GM23248 (cell line): ENCODE measurements at regions not wholly inside any gene's neighbourhood (a gene's known extent, or its start where the extent isn't known, plus 50 kb on each side); places are given as distances from the start of the nearest gene placed in this dataset.

ENCODE experiments used
- DNase-seq: peaks from one replicate; pipeline ENCODE4 v3.0.0-alpha.2; 2015
- H2AFZ ChIP-seq: fragments of 200-600 bp; sonication (generic); 2 replicates; pipeline ENCODE4 v1.6.1; 2016; ENCODE audit warnings: antibody characterized with exemption
- H3F3A ChIP-seq: fragments of 200-600 bp; sonication (generic); 2 replicates; pipeline ENCODE4 v1.6.1; 2016; ENCODE audit warnings: mild to moderate bottlenecking, antibody characterized with exemption, mixed run types; ENCODE audit not compliant: insufficient read depth
- H3K27ac ChIP-seq: fragments of 200-600 bp; sonication (generic); 2 replicates; pipeline ENCODE4 v1.5.1; 2016; ENCODE audit warnings: mild to moderate bottlenecking
- H3K27me3 ChIP-seq: fragments of 200-600 bp; sonication (generic); replicated peaks from 2 replicates; pipeline ENCODE4 v1.6.1; 2016; ENCODE audit warnings: mild to moderate bottlenecking; ENCODE audit not compliant: insufficient read depth
- H3K36me3 ChIP-seq: fragments of 200-600 bp; sonication (generic); 2 replicates; pipeline ENCODE4 v1.6.1; 2016; ENCODE audit warnings: low read depth, mild to moderate bottlenecking
- H3K4me1 ChIP-seq: fragments of 200-600 bp; sonication (generic); 2 replicates; pipeline ENCODE4 v1.6.1; 2016; ENCODE audit warnings: mild to moderate bottlenecking; ENCODE audit not compliant: insufficient read depth
- H3K4me2 ChIP-seq: fragments of 200-600 bp; sonication (generic); one replicate; pipeline ENCODE4 v1.6.1; 2016; ENCODE audit warnings: mild to moderate bottlenecking; ENCODE audit not compliant: unreplicated experiment
- H3K4me3 ChIP-seq: fragments of 200-600 bp; sonication (generic); 2 replicates; pipeline ENCODE4 v1.5.1; 2016; ENCODE audit warnings: mild to moderate bottlenecking
- H3K79me2 ChIP-seq: fragments of 200-600 bp; sonication (generic); 2 replicates; pipeline ENCODE4 v1.6.1; 2016; ENCODE audit warnings: mild to moderate bottlenecking; ENCODE audit not compliant: insufficient read depth
- H3K9ac ChIP-seq: fragments of 200-600 bp; sonication (generic); 2 replicates; pipeline ENCODE4 v1.6.1; 2016; ENCODE audit warnings: mild to moderate bottlenecking
- H3K9me2 ChIP-seq: fragments of 200-600 bp; sonication (generic); 2 replicates; pipeline ENCODE4 v1.6.1; 2016; ENCODE audit warnings: mixed run types, mild to moderate bottlenecking, moderate library complexity; ENCODE audit not compliant: insufficient read depth
- H3K9me3 ChIP-seq: fragments of 200-600 bp; sonication (generic); one replicate; pipeline ENCODE4 v1.6.1; 2017; ENCODE audit warnings: low read depth
- H4K20me1 ChIP-seq: fragments of 200-600 bp; sonication (generic); 2 replicates; pipeline ENCODE4 v1.6.0; 2016; ENCODE audit not compliant: insufficient read depth
- EZH2 ChIP-seq: fragments of 200-600 bp; sonication (generic); IDR thresholded peaks from 2 replicates; pipeline ENCODE4 v1.6.1; 2018; ENCODE audit warnings: antibody characterized with exemption, mild to moderate bottlenecking; ENCODE audit not compliant: insufficient read depth, poor library complexity, severe bottlenecking
- EZH2phosphoT487 ChIP-seq: fragments of 200-600 bp; sonication (generic); IDR thresholded peaks from 2 replicates; pipeline ENCODE4 v1.6.1; 2018; ENCODE audit warnings: antibody characterized with exemption, moderate library complexity, mild to moderate bottlenecking, low read depth; ENCODE audit not compliant: insufficient read depth
- WGBS, 2 experiments: methylation state at CpG; one replicate each; pipeline ENCODE4 v1.1.6; 2015 to 2017; ENCODE audit warnings: low lambda C conversion rate in 2 of 2, low coverage in 1 of 2; ENCODE audit errors: missing lambda C conversion rate in 2 of 2; 5-methylcytosine and 5-hydroxymethylcytosine counted together
- in situ Hi-C: fragments of 300-500 bp; cut with MboI; formaldehyde crosslinking; loops from 2 replicates; pipeline ENCODE4 v1.15.0; 2020

DNA sequence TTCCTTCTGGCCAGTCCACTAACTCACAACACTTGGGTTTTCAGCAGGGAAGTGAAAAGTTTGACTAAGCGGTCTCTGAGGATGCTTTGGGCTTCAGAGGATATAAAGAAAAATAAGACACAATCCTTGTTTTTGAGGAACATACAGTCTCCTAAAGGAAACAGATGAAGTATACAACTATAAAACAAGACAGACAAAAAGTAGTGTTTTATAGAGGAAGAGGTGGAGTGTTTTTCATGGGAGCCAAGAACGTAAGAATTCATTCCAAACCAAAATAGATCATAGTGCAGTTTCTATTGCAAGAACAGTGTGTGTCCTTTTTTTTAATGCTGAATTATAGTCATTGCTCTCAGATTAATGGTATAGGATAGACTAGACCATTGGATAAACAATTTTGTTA lies 586.9 kb upstream of the BRINP1 start:
- in situ Hi-C loops: loop anchor here (25.0 kb wide), 1 partner anchor 394 kb away; no protein-coding TSS in a partner anchor
- 21% methylated on average over 2 of the region's 2 CpGs for WGBS, 2 experiments
- no peaks in the 10 kb centered on the region for H3K79me2 ChIP-seq
- no peaks in the 10 kb centered on the region for H3K9me3 ChIP-seq
- peak overlapping the region; percentile 38 for H3K4me3 ChIP-seq
- H3K4me1 ChIP-seq: peaks cover 66% of the 10 kb centered on the region
- TF ChIP-seq EZH2 (no peak), EZH2phosphoT487 (no peak)
- no peaks in the 10 kb centered on the region for H4K20me1 ChIP-seq
- H3K9me2 ChIP-seq: no peaks in the 10 kb centered on the region
- peak overlapping the region; percentile 64 for H2AFZ ChIP-seq
- no peak for DNase-seq
- no peaks in the 10 kb centered on the region for H3K27me3 ChIP-seq
- peak overlapping the region; percentile 41 for H3K27ac ChIP-seq
- peak overlapping the region; percentile 13; the same call in 1 of the 2 replicates for H3K9ac ChIP-seq
- no peaks in the 10 kb centered on the region for H3K36me3 ChIP-seq
- peak overlapping the region; percentile 62 for H3K4me2 ChIP-seq
- peaks cover 32% of the 10 kb centered on the region; the same call in 1 of the 2 replicates for H3F3A ChIP-seq

DNA sequence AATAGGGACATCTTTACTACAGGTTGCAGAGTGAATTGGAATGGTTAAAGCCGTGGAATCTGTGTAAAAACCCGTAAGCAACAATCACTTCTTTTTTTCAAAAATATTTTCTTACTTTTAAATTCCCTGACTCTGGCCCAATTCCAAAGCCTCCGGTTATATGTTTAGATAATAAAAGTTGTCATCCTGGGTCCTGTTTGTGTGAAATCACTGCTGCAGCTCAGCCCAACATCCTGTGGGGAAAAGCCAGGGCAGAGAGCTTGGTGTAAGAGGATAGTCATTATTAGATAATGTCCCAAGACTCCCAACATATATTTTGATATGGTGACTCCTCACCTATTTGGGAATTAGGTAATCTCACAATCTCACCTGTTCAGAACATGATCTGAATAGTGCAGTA lies 586.0 kb upstream of the BRINP1 start:
- Histone ChIP-seq H3K9me3 (no peaks in the 10 kb centered on the region), H3K36me3 (no peaks in the 10 kb centered on the region), H3K27ac (peak overlapping the region; percentile 41), H4K20me1 (no peaks in the 10 kb centered on the region), H3K4me2 (peak overlapping the region; percentile 62), H3F3A (peaks cover 39% of the 10 kb centered on the region), H3K4me3 (peak overlapping the region; percentile 38; the same call in 1 of the 2 replicates), H3K79me2 (no peaks in the 10 kb centered on the region), H3K9me2 (no peaks in the 10 kb centered on the region), H3K4me1 (peaks cover 73% of the 10 kb centered on the region), H3K9ac (peak overlapping the region; percentile 13; the same call in 1 of the 2 replicates), H2AFZ (peak overlapping the region; percentile 64), H3K27me3 (no peaks in the 10 kb centered on the region)
- whole genome bisulfite sequencing, 2 experiments: 20 to 36% methylated on average over 3 of the region's 3 CpGs
- peak; percentile 66 for DNase-seq
- in situ Hi-C loops: loop anchor here (25.0 kb wide), 1 partner anchor 393 kb away; no protein-coding TSS in a partner anchor
- TF ChIP-seq EZH2 (no peak), EZH2phosphoT487 (no peak)

DNA sequence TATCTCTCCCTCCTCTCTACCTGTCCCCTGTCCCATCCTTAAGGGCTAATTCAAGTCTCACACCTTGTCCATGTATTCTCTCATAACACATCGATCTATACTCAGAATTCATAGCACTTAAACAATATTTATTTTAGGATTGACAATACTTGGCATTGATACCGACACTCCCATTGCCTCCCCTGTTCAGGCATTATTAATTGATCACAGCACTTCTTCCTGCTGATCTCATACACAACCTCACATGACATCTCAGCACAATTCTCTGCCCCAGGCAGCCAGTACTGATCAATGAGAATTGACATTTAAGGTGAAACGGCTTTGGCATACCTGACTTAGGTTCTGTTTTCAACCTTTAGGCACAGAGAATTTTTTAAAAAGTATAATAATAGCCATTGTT lies 582.4 kb upstream of the BRINP1 start:
- TF ChIP-seq EZH2phosphoT487 (no peak), EZH2 (no peak)
- DNase-seq: peak; percentile 33
- Histone ChIP-seq H3K27ac (peak overlapping the region; percentile 83), H3K36me3 (no peaks in the 10 kb centered on the region), H3K79me2 (no peaks in the 10 kb centered on the region), H3K9me3 (no peaks in the 10 kb centered on the region), H3K4me1 (peaks cover 60% of the 10 kb centered on the region), H3K9ac (peak overlapping the region; percentile 24; the same call in 1 of the 2 replicates), H3K9me2 (peaks cover 6% of the 10 kb centered on the region; the same call in 1 of the 2 replicates), H3K4me3 (peak overlapping the region; percentile 19; the same call in 1 of the 2 replicates), H2AFZ (peak overlapping the region; percentile 46; the same call in 1 of the 2 replicates), H4K20me1 (no peaks in the 10 kb centered on the region), H3F3A (peaks cover 46% of the 10 kb centered on the region), H3K27me3 (no peaks in the 10 kb centered on the region), H3K4me2 (peak overlapping the region; percentile 69)
- 23 to 24% methylated on average over 3 of the region's 3 CpGs for WGBS, 2 experiments
- in situ Hi-C loops: loop anchor here (25.0 kb wide), 1 partner anchor 389 kb away; no protein-coding TSS in a partner anchor

DNA sequence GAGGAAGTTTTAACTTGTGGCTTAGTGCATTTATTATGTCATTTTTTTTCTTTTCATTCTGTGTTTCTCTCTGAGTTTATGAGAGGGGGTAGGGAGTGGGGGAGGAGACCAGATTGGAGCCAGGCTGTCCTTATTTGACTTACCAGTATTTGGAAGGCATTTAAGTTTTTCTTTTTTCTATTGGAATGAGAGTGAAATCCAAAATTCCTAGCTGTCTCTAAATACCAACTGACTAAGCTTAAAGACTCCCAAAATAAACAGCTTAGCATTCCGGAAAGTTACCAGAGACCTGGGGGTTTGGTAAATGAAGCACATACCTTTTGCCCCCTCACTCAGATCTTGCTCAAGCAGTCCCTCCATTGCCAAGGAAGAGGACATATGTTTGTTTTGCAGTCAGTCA lies 581.9 kb upstream of the BRINP1 start:
- H3K27me3 ChIP-seq: no peaks in the 10 kb centered on the region
- peaks cover 58% of the 10 kb centered on the region for H3K4me1 ChIP-seq
- H3K27ac ChIP-seq: peak overlapping the region; percentile 83
- TF ChIP-seq EZH2 (no peak), EZH2phosphoT487 (no peak)
- peak; percentile 84 for DNase-seq
- peaks cover 6% of the 10 kb centered on the region; the same call in 1 of the 2 replicates for H3K9me2 ChIP-seq
- H3K9ac ChIP-seq: peak overlapping the region; percentile 24; the same call in 1 of the 2 replicates
- in situ Hi-C loops: loop anchor here (25.0 kb wide), 1 partner anchor 389 kb away; no protein-coding TSS in a partner anchor
- 0% methylated on average over 1 of the region's 1 CpG for WGBS, 2 experiments
- H4K20me1 ChIP-seq: no peaks in the 10 kb centered on the region
- peaks cover 41% of the 10 kb centered on the region for H3F3A ChIP-seq
- H2AFZ ChIP-seq: peak overlapping the region; percentile 46; the same call in 1 of the 2 replicates
- no peaks in the 10 kb centered on the region for H3K79me2 ChIP-seq
- no peaks in the 10 kb centered on the region for H3K9me3 ChIP-seq
- no peaks in the 10 kb centered on the region for H3K36me3 ChIP-seq
- peak overlapping the region; percentile 19; the same call in 1 of the 2 replicates for H3K4me3 ChIP-seq
- H3K4me2 ChIP-seq: peak overlapping the region; percentile 69
